PC-9 (cell line): ENCODE measurements at regions not wholly inside any gene's neighbourhood (a gene's known extent, or its start where the extent isn't known, plus 50 kb on each side); places are given as distances from the start of the nearest gene placed in this dataset.

Experiments
- EZH2 ChIP-seq: fragments of 200-600 bp; sonication (generic); IDR thresholded peaks from 2 replicates; pipeline ENCODE4 v1.8.0; 2017; ENCODE audit warnings: antibody characterized with exemption, low read depth
- TF ChIP-seq, protein P1 (sequence below): fragments of 200-600 bp; sonication (generic); conservative IDR thresholded peaks from 2 replicates; pipeline ENCODE4 v1.6.1; 2017; ENCODE audit warnings: mixed run types, antibody characterized with exemption, mild to moderate bottlenecking, moderate library complexity

GRCh38 chr4:104848597-104849225 is 298.0 kb upstream of the TET2 start:
- TF ChIP-seq, protein P1, sequence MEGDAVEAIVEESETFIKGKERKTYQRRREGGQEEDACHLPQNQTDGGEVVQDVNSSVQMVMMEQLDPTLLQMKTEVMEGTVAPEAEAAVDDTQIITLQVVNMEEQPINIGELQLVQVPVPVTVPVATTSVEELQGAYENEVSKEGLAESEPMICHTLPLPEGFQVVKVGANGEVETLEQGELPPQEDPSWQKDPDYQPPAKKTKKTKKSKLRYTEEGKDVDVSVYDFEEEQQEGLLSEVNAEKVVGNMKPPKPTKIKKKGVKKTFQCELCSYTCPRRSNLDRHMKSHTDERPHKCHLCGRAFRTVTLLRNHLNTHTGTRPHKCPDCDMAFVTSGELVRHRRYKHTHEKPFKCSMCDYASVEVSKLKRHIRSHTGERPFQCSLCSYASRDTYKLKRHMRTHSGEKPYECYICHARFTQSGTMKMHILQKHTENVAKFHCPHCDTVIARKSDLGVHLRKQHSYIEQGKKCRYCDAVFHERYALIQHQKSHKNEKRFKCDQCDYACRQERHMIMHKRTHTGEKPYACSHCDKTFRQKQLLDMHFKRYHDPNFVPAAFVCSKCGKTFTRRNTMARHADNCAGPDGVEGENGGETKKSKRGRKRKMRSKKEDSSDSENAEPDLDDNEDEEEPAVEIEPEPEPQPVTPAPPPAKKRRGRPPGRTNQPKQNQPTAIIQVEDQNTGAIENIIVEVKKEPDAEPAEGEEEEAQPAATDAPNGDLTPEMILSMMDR, result no peak
- TF ChIP-seq EZH2, result no peak
